ENCODE measurements at regions not wholly inside any gene's neighbourhood (a gene's known extent, or its start where the extent isn't known, plus 50 kb on each side); places are given as distances from the start of the nearest gene placed in this dataset.

DNA sequence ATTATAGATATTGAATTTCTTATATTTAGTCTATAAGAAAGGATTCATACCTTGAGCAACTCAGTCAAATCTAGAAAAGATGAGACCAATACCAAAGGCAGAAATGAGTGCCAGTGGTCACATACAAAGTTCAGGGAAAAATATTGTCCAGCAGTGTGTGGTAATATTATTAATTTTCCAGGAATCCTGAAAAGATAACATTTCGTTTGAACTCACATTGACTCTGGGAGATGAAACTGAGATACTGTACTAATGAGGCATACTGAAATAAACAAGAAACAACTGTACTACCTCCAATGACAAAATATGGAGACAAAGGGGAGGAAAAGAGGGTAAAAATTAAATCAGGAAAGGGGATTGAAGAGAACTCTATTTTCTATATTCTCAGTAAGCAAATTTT is 212.4 kb downstream of the TRAM1L1 start:
- no peak for DNase-seq (ENCODE audit: low spot score)

DNA sequence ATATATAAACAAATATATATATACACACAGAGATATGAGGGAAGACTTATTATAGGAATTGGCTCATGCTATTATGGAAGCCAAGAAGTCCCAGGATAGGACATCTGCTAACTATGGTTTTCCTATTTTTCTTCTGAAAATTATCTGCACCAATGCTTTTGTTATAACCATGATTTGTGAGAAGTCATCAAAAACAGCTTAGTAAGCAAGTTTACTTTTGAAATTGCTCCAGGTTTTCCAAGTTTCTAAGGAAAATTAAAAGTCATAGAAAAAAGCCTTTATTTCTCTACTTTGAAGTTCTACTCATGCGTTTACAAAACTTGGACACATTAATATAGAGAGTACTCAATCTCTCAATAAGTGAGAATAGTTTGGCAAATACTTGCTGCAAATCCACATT is 213.1 kb downstream of the TRAM1L1 start:
- DNase-seq (ENCODE audit: low spot score) = no peak

DNA sequence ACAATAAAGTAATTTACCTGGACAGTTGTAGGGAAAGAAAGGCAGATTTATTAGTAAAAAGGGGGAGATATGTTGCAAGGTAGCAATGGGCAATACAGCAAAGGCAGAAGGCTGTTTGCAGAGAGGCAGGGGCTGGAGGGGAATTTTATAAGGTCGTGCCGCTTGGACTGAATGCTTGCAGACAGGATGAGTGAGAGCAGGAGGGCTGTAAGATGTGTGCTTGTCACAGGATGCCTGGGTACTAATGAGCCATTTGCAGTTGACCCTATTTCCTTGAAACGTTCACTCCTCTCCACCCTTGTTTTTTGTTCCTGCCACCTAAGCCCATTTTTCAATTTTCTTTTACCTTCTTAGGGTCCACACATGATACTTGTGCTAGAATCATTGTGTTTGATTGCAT is 214.7 kb downstream of the TRAM1L1 start:
- DNase-seq (ENCODE audit: low spot score) = peak; percentile 28

- DNase-seq (ENCODE audit: low spot score) = no peak
These were observed 219.3 kb downstream of the TRAM1L1 start for GRCh38 chr4:116866106-116866505.

GRCh38 chr4:116862592-116862991 is 222.8 kb downstream of the TRAM1L1 start:
- no peak for DNase-seq (ENCODE audit: low spot score)

- DNase-seq (ENCODE audit: low spot score) = no peak
These were observed 224.5 kb downstream of the TRAM1L1 start for GRCh38 chr4:116860891-116861290.

DNA sequence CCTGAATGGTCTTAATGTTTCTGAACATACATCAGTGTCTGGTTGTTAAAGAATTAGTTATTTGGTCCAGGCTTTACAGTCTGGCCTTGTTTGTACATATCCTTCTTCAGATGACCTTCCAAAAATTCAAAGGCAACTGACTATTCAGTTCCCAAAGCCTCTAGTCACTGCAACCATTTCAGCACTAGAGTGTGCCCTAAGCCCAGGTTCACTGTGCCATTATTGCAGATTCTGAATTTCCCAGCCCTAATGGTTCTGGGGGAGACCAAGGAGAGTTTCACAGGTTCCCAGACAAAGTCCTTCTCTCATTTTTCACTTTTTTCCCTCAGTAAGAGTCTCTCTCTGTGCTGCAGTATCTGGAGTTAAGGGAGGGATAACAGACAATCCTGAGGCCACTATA is 235.8 kb downstream of the TRAM1L1 start:
- peak; percentile 6 for DNase-seq (ENCODE audit: low spot score)

GRCh38 chr4:116847616-116848015 is 237.8 kb downstream of the TRAM1L1 start:
- no peak for DNase-seq (ENCODE audit: low spot score)

GRCh38 chr4:116839826-116840225 is 245.6 kb downstream of the TRAM1L1 start:
- DNase-seq (ENCODE audit: low spot score) = no peak

- DNase-seq (ENCODE audit: low spot score) = no peak
These were observed 246.8 kb downstream of the TRAM1L1 start for GRCh38 chr4:116838609-116839008.

GRCh38 chr4:116829187-116829586 is 256.2 kb downstream of the TRAM1L1 start:
- no peak for DNase-seq (ENCODE audit: low spot score)

DNA sequence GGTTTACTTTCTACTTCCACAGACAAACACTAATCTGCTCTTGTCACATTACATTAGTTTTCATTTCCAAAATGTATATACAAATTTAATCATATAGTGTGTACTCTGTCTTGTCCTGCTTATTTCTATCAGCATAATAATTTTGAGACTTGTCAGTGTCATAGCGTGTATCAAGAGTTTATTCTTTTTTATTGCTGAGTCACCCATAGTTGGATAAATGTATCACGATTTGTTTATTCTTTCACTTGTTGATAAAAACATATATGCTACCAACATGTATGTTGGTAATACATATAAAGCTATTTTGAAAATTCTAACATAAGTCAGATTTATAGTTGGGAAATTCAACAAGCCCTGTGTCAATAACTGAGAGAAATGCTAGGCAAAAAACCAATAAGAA is 261.2 kb downstream of the TRAM1L1 start:
- no peak for DNase-seq (ENCODE audit: low spot score)

DNA sequence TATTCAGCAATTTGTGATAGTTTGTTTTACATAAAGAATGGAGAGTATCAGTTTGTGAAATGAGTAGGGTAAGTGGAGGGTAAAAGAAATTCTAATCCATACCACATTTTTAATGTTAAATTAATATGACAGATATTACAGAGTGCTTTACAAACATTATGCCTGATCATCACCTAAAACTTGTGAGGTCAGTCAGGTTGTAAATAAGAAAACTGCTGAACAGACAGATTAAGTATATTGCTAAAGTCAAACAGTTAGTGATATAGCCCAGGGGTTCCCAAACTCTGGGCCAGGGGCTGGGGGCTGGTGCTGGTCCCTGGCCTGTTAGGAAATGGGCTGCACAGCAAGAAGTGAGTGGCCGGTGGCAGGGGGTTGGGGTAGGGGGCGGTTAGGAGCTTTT is 273.6 kb downstream of the TRAM1L1 start:
- no peak for DNase-seq (ENCODE audit: low spot score)

- peak; percentile 5 for DNase-seq (ENCODE audit: low spot score)
These were observed 289.4 kb downstream of the TRAM1L1 start for GRCh38 chr4:116796022-116796421.

DNA sequence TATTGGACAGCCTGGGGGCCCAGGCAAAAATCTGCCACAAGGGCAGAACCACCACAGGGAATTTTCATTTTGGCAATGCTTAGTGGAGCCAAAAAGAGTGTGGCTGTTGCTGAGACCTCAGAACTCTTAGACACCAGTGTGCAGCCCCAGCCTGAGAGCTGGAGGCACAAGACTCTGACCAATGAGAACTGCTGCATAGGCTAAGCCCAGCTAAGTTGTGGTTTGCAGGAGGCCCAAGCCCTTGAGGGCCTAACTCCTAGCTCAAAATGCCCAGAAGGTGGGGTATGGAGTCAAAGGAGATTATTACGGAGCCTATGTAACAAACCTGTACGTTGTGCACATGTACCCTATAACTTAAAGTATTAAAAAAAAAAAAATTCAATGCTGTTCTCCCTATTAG is 296.7 kb downstream of the TRAM1L1 start:
- DNase-seq (ENCODE audit: low spot score) = no peak

DNA sequence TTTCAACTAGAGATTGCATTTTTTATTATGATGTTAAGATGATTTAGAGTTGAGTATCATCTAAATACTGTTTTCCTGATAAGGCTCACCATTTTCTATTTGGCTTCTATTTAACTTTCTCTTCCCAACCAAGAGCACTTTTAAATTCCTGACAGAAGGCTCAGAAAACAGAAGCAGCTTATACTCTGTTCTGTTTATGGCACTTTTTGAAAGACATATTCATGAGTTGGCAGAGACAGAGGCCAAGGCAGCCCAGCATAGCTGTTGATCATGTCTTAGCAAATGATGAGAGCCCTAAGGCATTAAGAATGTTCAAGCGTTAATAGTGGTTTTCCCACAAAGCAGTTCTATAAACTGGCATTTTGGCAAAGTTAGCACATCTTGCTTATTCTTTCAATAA is 330.3 kb downstream of the TRAM1L1 start:
- no peak for DNase-seq (ENCODE audit: low spot score)

- DNase-seq (ENCODE audit: low spot score) = no peak
These were observed 333.3 kb downstream of the TRAM1L1 start for GRCh38 chr4:116752027-116752426.

- DNase-seq (ENCODE audit: low spot score) = no peak
These were observed 348.6 kb downstream of the TRAM1L1 start for GRCh38 chr4:116736756-116737155.

- DNase-seq (ENCODE audit: low spot score) = no peak
These were observed 351.2 kb downstream of the TRAM1L1 start for GRCh38 chr4:116734178-116734577.

DNA sequence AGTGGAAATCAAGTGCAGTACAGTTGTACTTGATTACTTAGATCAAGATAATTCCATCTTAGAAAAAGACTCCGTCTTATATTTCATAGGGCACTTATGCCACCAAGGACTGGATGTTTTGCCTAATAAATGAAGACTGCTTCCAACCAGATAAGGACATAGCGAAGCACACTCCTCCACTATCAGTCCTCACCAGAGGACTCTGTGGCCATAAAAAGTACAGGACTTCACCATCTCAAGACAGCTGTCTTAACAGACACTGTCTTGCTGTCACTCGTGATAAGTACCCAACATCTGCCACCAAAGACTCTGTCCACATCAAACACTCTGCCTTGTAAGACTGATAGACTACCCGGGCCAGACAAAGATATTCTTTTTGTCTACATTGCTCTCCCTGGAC is 352.0 kb downstream of the TRAM1L1 start:
- DNase-seq (ENCODE audit: low spot score) = no peak

GRCh38 chr4:116726523-116726922 is 358.9 kb downstream of the TRAM1L1 start:
- no peak for DNase-seq (ENCODE audit: low spot score)

DNA sequence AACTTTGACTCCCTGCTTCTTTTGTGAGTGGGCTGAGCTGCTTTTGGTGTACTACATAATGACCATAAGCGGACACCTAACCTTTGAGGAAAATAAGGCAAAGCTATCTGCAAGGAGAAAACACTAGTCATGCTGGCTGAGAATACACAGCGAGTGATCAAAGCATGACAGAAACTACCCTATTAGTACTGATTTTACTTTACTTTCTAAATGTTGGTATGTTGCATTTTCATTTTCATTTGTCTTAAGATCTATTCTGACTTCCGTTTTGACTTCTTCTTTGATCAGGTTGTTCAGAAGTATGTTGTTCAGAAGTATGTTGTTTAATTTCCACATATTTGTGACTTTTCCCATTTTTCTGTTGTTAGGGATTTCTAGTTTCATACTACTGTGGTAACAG is 361.1 kb downstream of the TRAM1L1 start:
- no peak for DNase-seq (ENCODE audit: low spot score)

GRCh38 chr4:116705466-116705865 is 379.9 kb downstream of the TRAM1L1 start:
- DNase-seq (ENCODE audit: low spot score) = no peak

- no peak for DNase-seq (ENCODE audit: low spot score)
These were observed 382.4 kb downstream of the TRAM1L1 start for GRCh38 chr4:116702949-116703348.

GRCh38 chr4:116688536-116688935 is 396.8 kb downstream of the TRAM1L1 start:
- DNase-seq (ENCODE audit: low spot score) = no peak

All from SK-N-DZ (cell line).